Tibial nerve (tissue), 4 donors: ENCODE measurements at regions not wholly inside any gene's neighbourhood (a gene's known extent, or its start where the extent isn't known, plus 50 kb on each side); places are given as distances from the start of the nearest gene placed in this dataset.

Experiments
- DNase-seq, 2 donors: peaks; one replicate each; pipeline ENCODE4 v3.0.0-alpha.2; 2019; ENCODE audit warnings: low spot score in 2 of 2
- H3K27ac ChIP-seq, 4 donors: fragments of 200-600 bp; sonication (generic) in 3 of 4; one replicate each; pipeline ENCODE4 v1.5.1; 2017 to 2019; ENCODE audit warnings: mild to moderate bottlenecking in 1 of 4
- H3K27me3 ChIP-seq, 2 donors: fragments of 200-600 bp; sonication (generic) in 1 of 2; one replicate each; pipeline versions ENCODE4 v1.5.1 to v1.6.0; 2017 to 2019
- H3K36me3 ChIP-seq, 3 donors: fragments of 200-600 bp; sonication (generic); one replicate each; pipeline ENCODE4 v1.5.1; 2018 to 2019
- H3K4me1 ChIP-seq, 4 donors: fragments of 200-600 bp; sonication (generic) in 3 of 4; one replicate each; pipeline ENCODE4 v1.5.1; 2017 to 2019
- H3K4me3 ChIP-seq, 4 donors: fragments of 200-600 bp; sonication (generic) in 3 of 4; one replicate each; pipeline ENCODE4 v1.5.1; 2017 to 2019; ENCODE audit warnings: mild to moderate bottlenecking in 1 of 4, moderate library complexity in 1 of 4
- H3K9me3 ChIP-seq, 4 donors: fragments of 200-600 bp; sonication (generic) in 3 of 4; one replicate each; pipeline ENCODE4 v1.5.1; 2017 to 2019
- CTCF ChIP-seq, 5 experiments: fragments of 200-600 bp in 3 of 5; fragments of 450-650 bp in 2 of 5; sonication (generic) in 3 of 5; IDR thresholded peaks; one replicate each; pipeline ENCODE4 v1.5.1; 2016 to 2019; ENCODE audit warnings: antibody characterized with exemption in 5 of 5, mild to moderate bottlenecking in 3 of 5, moderate library complexity in 2 of 5
- EP300 ChIP-seq, 2 donors: sonication (generic); formaldehyde crosslinking; IDR thresholded peaks; one replicate each; pipeline ENCODE4 v1.6.1; 2017; ENCODE audit warnings: antibody characterized with exemption in 2 of 2, mild to moderate bottlenecking in 1 of 2
- POLR2A ChIP-seq, 2 donors: fragments of 450-650 bp; IDR thresholded peaks; one replicate each; pipeline ENCODE4 v1.6.1; 2017; ENCODE audit warnings: antibody characterized with exemption in 2 of 2, mild to moderate bottlenecking in 2 of 2, moderate library complexity in 2 of 2
- WGBS, 2 donors: methylation state at CpG; one replicate each; pipeline ENCODE4 v1.1.5; 2018; 5-methylcytosine and 5-hydroxymethylcytosine counted together

GRCh38 chr2:147714582-147714981 is 130.2 kb upstream of the ACVR2A start:
- TF ChIP-seq CTCF (IDR thresholded peaks at IDR 0.05): no peak
- TF ChIP-seq EP300 (IDR thresholded peaks at IDR 0.05): no peak
- TF ChIP-seq POLR2A (IDR thresholded peaks at IDR 0.05): no peak
- 66 to 70% methylated on average over 3 of the region's 3 CpGs for WGBS, 2 donors

GRCh38 chr2:147713349-147713748 is 131.5 kb upstream of the ACVR2A start:
- Histone ChIP-seq H3K9me3 (peaks cover 0 to 13% (median 0%) of the 10 kb centered on the region in 4 donors), H3K36me3 (no peaks in the 10 kb centered on the region), H3K4me1 (no peaks in the 10 kb centered on the region), H3K27ac (no peak overlapping the region), H3K27me3 (no peaks in the 10 kb centered on the region), H3K4me3 (no peak overlapping the region)
- no peak for DNase-seq
- no peak for TF ChIP-seq POLR2A (IDR thresholded peaks at IDR 0.05)
- no peak for TF ChIP-seq CTCF (IDR thresholded peaks at IDR 0.05)
- no peak for TF ChIP-seq EP300 (IDR thresholded peaks at IDR 0.05)

More at GRCh38 chr2:147714582-147714981, 130.2 kb upstream of the ACVR2A start:
- Histone ChIP-seq H3K27ac (no peak overlapping the region), H3K4me3 (no peak overlapping the region), H3K4me1 (no peaks in the 10 kb centered on the region), H3K36me3 (no peaks in the 10 kb centered on the region), H3K27me3 (no peaks in the 10 kb centered on the region), H3K9me3 (peaks cover 0 to 13% (median 0%) of the 10 kb centered on the region in 4 donors)
- no peak for DNase-seq

DNA sequence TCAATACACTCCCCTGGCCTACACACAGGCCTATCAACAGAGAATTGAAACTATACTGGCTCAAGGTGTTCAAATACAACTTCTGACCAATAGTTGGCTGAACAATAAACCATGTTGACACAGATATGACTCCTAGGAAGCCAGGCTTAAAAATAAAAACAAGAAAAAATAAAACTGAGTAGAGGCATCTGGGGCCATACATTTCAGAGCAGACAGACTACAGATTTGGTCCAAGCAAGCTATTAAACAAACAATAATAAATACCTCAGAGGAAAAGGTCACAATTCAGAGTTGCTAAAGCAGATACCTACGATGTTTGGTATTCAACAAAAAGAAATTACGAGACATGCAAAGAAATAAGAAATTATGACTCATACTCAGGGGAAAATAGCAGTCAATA is 132.8 kb upstream of the ACVR2A start:
- TF ChIP-seq EP300 (IDR thresholded peaks at IDR 0.05) (no peak), CTCF (IDR thresholded peaks at IDR 0.05) (no peak), POLR2A (IDR thresholded peaks at IDR 0.05) (no peak)
- DNase-seq: no peak
- WGBS, 2 donors: 55 to 78% methylated on average over 2 of the region's 2 CpGs
- Histone ChIP-seq H3K27ac (no peak overlapping the region), H3K36me3 (no peaks in the 10 kb centered on the region), H3K9me3 (peaks cover 0 to 13% (median 0%) of the 10 kb centered on the region in 4 donors), H3K27me3 (no peaks in the 10 kb centered on the region), H3K4me3 (no peak overlapping the region), H3K4me1 (no peaks in the 10 kb centered on the region)

DNA sequence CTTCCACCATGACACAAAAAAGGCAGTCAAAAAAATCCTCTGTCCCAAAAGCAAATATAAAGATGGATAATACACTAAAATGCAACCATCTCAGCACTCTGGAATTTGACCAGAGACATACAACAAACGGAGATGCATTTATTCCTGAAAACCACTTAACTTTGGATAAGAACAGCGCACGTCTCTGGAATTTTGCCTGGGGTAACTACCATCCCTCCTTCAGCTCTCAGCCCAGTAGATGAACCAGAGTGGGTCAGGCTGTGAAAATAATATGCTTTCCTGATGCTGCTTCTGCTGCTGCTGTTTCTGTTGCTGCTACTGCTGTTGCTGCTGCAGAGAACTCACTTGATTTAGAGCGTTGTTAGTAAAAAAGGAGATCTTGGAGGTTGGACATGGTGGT is 133.8 kb upstream of the ACVR2A start:
- DNase-seq: no peak
- no peak for TF ChIP-seq EP300 (IDR thresholded peaks at IDR 0.05)
- TF ChIP-seq CTCF (IDR thresholded peaks at IDR 0.05): no peak
- no peak for TF ChIP-seq POLR2A (IDR thresholded peaks at IDR 0.05)
- Histone ChIP-seq H3K4me3 (no peak overlapping the region), H3K9me3 (peaks cover 0 to 13% (median 0%) of the 10 kb centered on the region in 4 donors), H3K36me3 (no peaks in the 10 kb centered on the region), H3K4me1 (no peaks in the 10 kb centered on the region), H3K27ac (no peak overlapping the region), H3K27me3 (no peaks in the 10 kb centered on the region)
- 78 to 94% methylated on average over 4 of the region's 4 CpGs for WGBS, 2 donors

- DNase-seq: no peak
- no peak overlapping the region for H3K4me3 ChIP-seq
- H3K36me3 ChIP-seq: no peaks in the 10 kb centered on the region
- peaks cover 0 to 13% (median 0%) of the 10 kb centered on the region in 4 donors for H3K9me3 ChIP-seq
- TF ChIP-seq POLR2A (IDR thresholded peaks at IDR 0.05): no peak
- no peak for TF ChIP-seq EP300 (IDR thresholded peaks at IDR 0.05)
- TF ChIP-seq CTCF (IDR thresholded peaks at IDR 0.05): no peak
- no peak overlapping the region for H3K27ac ChIP-seq
- H3K27me3 ChIP-seq: no peaks in the 10 kb centered on the region
- no peaks in the 10 kb centered on the region for H3K4me1 ChIP-seq
These were observed 135.2 kb upstream of the ACVR2A start for GRCh38 chr2:147709655-147710054.
